ENCODE measurements at regions not wholly inside any gene's neighbourhood (a gene's known extent, or its start where the extent isn't known, plus 50 kb on each side); places are given as distances from the start of the nearest gene placed in this dataset.
"Not testable (repeated sequence)": the region's sequence is repeated elsewhere in the genome, so short reads cannot be mapped to it uniquely, and the experiment has no call there.

- no peak for DNase-seq
These were observed 241.4 kb upstream of the ACVR2A start for GRCh38 chr2:147603447-147603846.

GRCh38 chr2:147600646-147601045 lies 244.2 kb upstream of the ACVR2A start:
- DNase-seq = no peak

- DNase-seq = peak; percentile 37
These were observed 244.6 kb upstream of the ACVR2A start for GRCh38 chr2:147600223-147600622.

GRCh38 chr2:147595200-147595599 lies 249.6 kb upstream of the ACVR2A start:
- no peak for DNase-seq

- DNase-seq = no peak
These were observed 250.8 kb upstream of the ACVR2A start for GRCh38 chr2:147594038-147594437.

- DNase-seq = not testable (repeated sequence)
These were observed 252.0 kb upstream of the ACVR2A start for GRCh38 chr2:147592784-147593183.

- no peak for DNase-seq
These were observed 255.7 kb upstream of the ACVR2A start for GRCh38 chr2:147589127-147589526.

- peak; percentile 81 for DNase-seq
These were observed 256.6 kb upstream of the ACVR2A start for GRCh38 chr2:147588191-147588590.

GRCh38 chr2:147578529-147578928 lies 266.3 kb upstream of the ACVR2A start:
- no peak for DNase-seq

- DNase-seq = no peak
These were observed 266.8 kb upstream of the ACVR2A start for GRCh38 chr2:147577998-147578380.

GRCh38 chr2:147577323-147577997 lies 267.4 kb upstream of the ACVR2A start:
- DNase-seq = no peak

GRCh38 chr2:147575106-147575505 lies 269.7 kb upstream of the ACVR2A start:
- DNase-seq = no peak

GRCh38 chr2:147572622-147573021 lies 272.2 kb upstream of the ACVR2A start:
- DNase-seq = no peak

- no peak for DNase-seq
These were observed 275.4 kb upstream of the ACVR2A start for GRCh38 chr2:147569426-147569825.

- DNase-seq = no peak
These were observed 276.7 kb upstream of the ACVR2A start for GRCh38 chr2:147568109-147568508.

GRCh38 chr2:147567136-147567535 lies 277.7 kb upstream of the ACVR2A start:
- peak; percentile 74 for DNase-seq

- no peak for DNase-seq
These were observed 283.9 kb upstream of the ACVR2A start for GRCh38 chr2:147560810-147561535.

GRCh38 chr2:147559070-147559725 lies 285.6 kb upstream of the ACVR2A start:
- no peak for DNase-seq

- no peak for DNase-seq
These were observed 286.2 kb upstream of the ACVR2A start for GRCh38 chr2:147558620-147559019.

- DNase-seq = no peak
These were observed 290.2 kb upstream of the ACVR2A start for GRCh38 chr2:147554521-147555107.

GRCh38 chr2:147553775-147554271 lies 291.0 kb upstream of the ACVR2A start:
- DNase-seq = peak; percentile 22

- DNase-seq = peak; percentile 42
These were observed 293.7 kb upstream of the ACVR2A start for GRCh38 chr2:147550995-147551731.
